Naive thymus-derived CD4-positive, alpha-beta T cell (primary cell): ENCODE measurements at regions not wholly inside any gene's neighbourhood (a gene's known extent, or its start where the extent isn't known, plus 50 kb on each side); places are given as distances from the start of the nearest gene placed in this dataset.

Source experiments
- ATAC-seq: fragments of 150-1000 bp; cut with Tn5 transposase; 2 replicates; pipeline ENCODE4 v1.10.0; 2021; ENCODE audit warnings: mild to moderate bottlenecking, moderate library complexity
- CTCF ChIA-PET: fragments of 350-600 bp; sonication (Branson Sonifier 250); formaldehyde crosslinking; loops from one replicate; lab custom pipeline; 2021; ENCODE audit warnings: antibody characterized with exemption; lab: Charles Lee
- POLR2A ChIA-PET: fragments of 350-600 bp; sonication (Branson Sonifier 250); formaldehyde crosslinking; loops from one replicate; lab custom pipeline; 2021; ENCODE audit warnings: antibody characterized with exemption, inconsistent platforms; lab: Charles Lee
- DNase-seq, 9 donors: peaks; one replicate each; pipeline versions ENCODE4 v3.0.0 to v3.0.0-alpha.2; 2020 to 2022; ENCODE audit warnings: mixed read lengths in 1 of 9
- H3K27ac ChIP-seq: one replicate; pipeline ENCODE4 v1.7.0; 2013; ENCODE audit warnings: mild to moderate bottlenecking, low read depth, low read length, moderate library complexity
- H3K27me3 ChIP-seq, 2 donors: one replicate each; pipeline ENCODE4 v1.7.0; 2013; ENCODE audit warnings: low read length in 2 of 2, mild to moderate bottlenecking in 2 of 2, moderate library complexity in 2 of 2; ENCODE audit not compliant: control insufficient read depth in 2 of 2, insufficient read depth in 2 of 2
- H3K36me3 ChIP-seq, 3 experiments: 1 replicate in 2 of 3; 2 replicates in 1 of 3; pipeline ENCODE4 v1.7.0; 2013; ENCODE audit warnings: low read length in 3 of 3, mild to moderate bottlenecking in 3 of 3, moderate library complexity in 1 of 3; ENCODE audit not compliant: insufficient read depth in 3 of 3, control insufficient read depth in 2 of 3
- H3K4me1 ChIP-seq, 2 donors: one replicate each; pipeline ENCODE4 v1.7.0; 2013; ENCODE audit warnings: low read length in 2 of 2, mild to moderate bottlenecking in 2 of 2, moderate library complexity in 1 of 2; ENCODE audit not compliant: control insufficient read depth in 2 of 2, insufficient read depth in 2 of 2
- H3K4me3 ChIP-seq: 2 replicates; pipeline ENCODE4 v1.7.0; 2013; ENCODE audit warnings: mild to moderate bottlenecking, low read length
- H3K9me3 ChIP-seq, 3 experiments: 1 replicate in 2 of 3; 2 replicates in 1 of 3; pipeline ENCODE4 v1.7.0; 2013; ENCODE audit warnings: low read length in 3 of 3; ENCODE audit not compliant: control insufficient read depth in 2 of 3
- H3K27ac Mint-ChIP-seq, 9 donors: one replicate each; pipeline ENCODE4 v1.8.0; 2020 to 2022; ENCODE audit warnings: mixed read lengths in 9 of 9, mild to moderate bottlenecking in 8 of 9, moderate library complexity in 5 of 9, inconsistent platforms in 2 of 9
- H3K27me3 Mint-ChIP-seq, 5 donors: one replicate each; pipeline ENCODE4 v1.8.0; 2021 to 2022; ENCODE audit warnings: mixed read lengths in 5 of 5, mild to moderate bottlenecking in 1 of 5
- H3K36me3 Mint-ChIP-seq, 5 donors: one replicate each; pipeline ENCODE4 v1.8.0; 2020 to 2022; ENCODE audit warnings: mixed read lengths in 5 of 5, mild to moderate bottlenecking in 3 of 5, inconsistent platforms in 1 of 5
- H3K4me1 Mint-ChIP-seq, 7 donors: one replicate each; pipeline ENCODE4 v1.8.0; 2020 to 2022; ENCODE audit warnings: mixed read lengths in 7 of 7, mild to moderate bottlenecking in 3 of 7, inconsistent platforms in 1 of 7
- H3K4me3 Mint-ChIP-seq, 10 donors: one replicate each; pipeline ENCODE4 v1.8.0; 2020 to 2022; ENCODE audit warnings: mild to moderate bottlenecking in 10 of 10, mixed read lengths in 10 of 10, moderate library complexity in 6 of 10, inconsistent platforms in 2 of 10
- H3K9me3 Mint-ChIP-seq, 11 donors: one replicate each; pipeline ENCODE4 v1.8.0; 2020 to 2022; ENCODE audit warnings: mixed read lengths in 11 of 11, mild to moderate bottlenecking in 4 of 11, inconsistent platforms in 1 of 11, moderate library complexity in 1 of 11
- intact Hi-C, 2 donors: fragments of 100-400 bp; cut with micrococcal nuclease; formaldehyde crosslinking; loops; one replicate each; pipeline ENCODE4 v1.15.1; 2023

- no peaks in the 10 kb centered on the region for H3K36me3 ChIP-seq
- ChIA-PET POLR2A (no interaction called here), CTCF (no interaction called here)
- H3K27ac ChIP-seq: no peak overlapping the region
- Mint-ChIP-seq H3K27me3 (no peaks in the 10 kb centered on the region), H3K4me1 (no peaks in the 10 kb centered on the region), H3K9me3 (peaks cover 0 to 16% (median 3%) of the 10 kb centered on the region in 11 donors), H3K27ac (no peak overlapping the region), H3K4me3 (no peak overlapping the region), H3K36me3 (no peaks in the 10 kb centered on the region)
- ATAC-seq (no peak), DNase-seq (no peak)
- H3K4me3 ChIP-seq: no peak overlapping the region
- H3K9me3 ChIP-seq: no peaks in the 10 kb centered on the region
- intact Hi-C loops: no loop called here
- H3K27me3 ChIP-seq: no peaks in the 10 kb centered on the region
- no peaks in the 10 kb centered on the region for H3K4me1 ChIP-seq
Observed at GRCh38 chr3:103711670-103712069, 1276.9 kb downstream of the ZPLD1 start.

DNA sequence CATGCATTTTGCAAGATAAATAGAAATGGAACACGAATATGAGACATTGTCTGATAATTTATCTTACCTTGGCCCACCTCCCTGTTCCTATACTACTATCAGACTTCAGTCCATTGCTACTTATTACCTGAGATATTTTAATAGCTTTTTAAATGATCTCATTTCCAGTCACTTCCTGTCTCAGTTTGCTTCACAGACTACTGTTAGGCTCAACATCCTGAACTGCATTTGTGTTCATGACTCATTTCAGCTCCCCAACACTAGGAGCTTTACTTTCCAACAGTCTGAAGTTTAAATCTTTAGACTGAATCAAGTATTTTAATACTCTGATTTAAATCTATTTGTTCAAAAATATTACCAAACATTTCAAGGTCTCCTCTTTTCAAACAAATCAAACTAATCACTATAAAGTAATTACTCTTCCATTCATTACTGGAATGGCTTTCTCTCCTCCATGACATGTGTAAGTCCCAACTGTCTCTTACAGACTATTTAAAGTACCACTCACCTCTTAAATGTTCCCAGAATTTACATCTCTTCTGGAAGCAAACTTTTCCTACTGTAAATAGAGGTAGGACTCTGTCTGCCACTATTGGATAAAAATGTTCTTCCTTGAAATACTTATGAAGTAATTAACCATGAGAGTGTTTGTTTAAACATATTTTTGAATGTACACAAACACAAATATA lies 1277.6 kb downstream of the ZPLD1 start:
- no peaks in the 10 kb centered on the region for H3K9me3 ChIP-seq
- Mint-ChIP-seq H3K36me3 (no peaks in the 10 kb centered on the region), H3K27me3 (no peaks in the 10 kb centered on the region), H3K4me1 (no peaks in the 10 kb centered on the region), H3K9me3 (peaks cover 0 to 16% (median 3%) of the 10 kb centered on the region in 11 donors), H3K4me3 (no peak overlapping the region), H3K27ac (no peak overlapping the region)
- no peak overlapping the region for H3K4me3 ChIP-seq
- H3K36me3 ChIP-seq: no peaks in the 10 kb centered on the region
- no peaks in the 10 kb centered on the region for H3K4me1 ChIP-seq
- CTCF ChIA-PET: no interaction called here
- intact Hi-C loops: no loop called here
- POLR2A ChIA-PET: no interaction called here
- DNase-seq (no peak), ATAC-seq (no peak)
- H3K27me3 ChIP-seq: no peaks in the 10 kb centered on the region
- H3K27ac ChIP-seq: no peak overlapping the region

DNA sequence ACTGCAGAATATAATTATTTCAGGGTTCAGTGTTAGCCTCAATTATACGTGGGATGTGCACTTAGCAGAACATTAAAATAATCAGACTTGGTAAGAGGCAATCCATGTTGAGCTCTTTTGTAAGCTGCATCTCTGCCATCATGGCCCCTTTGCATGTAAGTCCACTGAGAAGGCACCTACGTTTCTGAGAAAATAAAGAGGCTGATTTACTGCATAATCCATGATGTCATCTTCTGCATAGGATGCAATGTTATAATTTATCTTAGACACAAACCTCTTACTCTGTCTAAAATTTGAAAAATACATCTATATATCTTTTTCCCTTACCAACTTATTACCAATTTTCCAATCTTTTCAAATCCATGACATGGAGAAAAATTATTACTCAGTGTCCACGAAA lies 1294.7 kb downstream of the ZPLD1 start:
- no peak overlapping the region for H3K4me3 Mint-ChIP-seq
- peaks cover 0 to 6% (median 0%) of the 10 kb centered on the region in 11 donors for H3K9me3 Mint-ChIP-seq
- Histone ChIP-seq H3K27ac (no peak overlapping the region), H3K4me1 (no peaks in the 10 kb centered on the region), H3K9me3 (no peaks in the 10 kb centered on the region), H3K27me3 (no peaks in the 10 kb centered on the region), H3K36me3 (no peaks in the 10 kb centered on the region), H3K4me3 (no peak overlapping the region)
- no peaks in the 10 kb centered on the region for H3K4me1 Mint-ChIP-seq
- no peak for ATAC-seq
- H3K27me3 Mint-ChIP-seq: no peaks in the 10 kb centered on the region
- DNase-seq: no peak
- ChIA-PET POLR2A (no interaction called here), CTCF (no interaction called here)
- intact Hi-C loops: no loop called here
- no peaks in the 10 kb centered on the region for H3K36me3 Mint-ChIP-seq
- no peak overlapping the region for H3K27ac Mint-ChIP-seq

DNA sequence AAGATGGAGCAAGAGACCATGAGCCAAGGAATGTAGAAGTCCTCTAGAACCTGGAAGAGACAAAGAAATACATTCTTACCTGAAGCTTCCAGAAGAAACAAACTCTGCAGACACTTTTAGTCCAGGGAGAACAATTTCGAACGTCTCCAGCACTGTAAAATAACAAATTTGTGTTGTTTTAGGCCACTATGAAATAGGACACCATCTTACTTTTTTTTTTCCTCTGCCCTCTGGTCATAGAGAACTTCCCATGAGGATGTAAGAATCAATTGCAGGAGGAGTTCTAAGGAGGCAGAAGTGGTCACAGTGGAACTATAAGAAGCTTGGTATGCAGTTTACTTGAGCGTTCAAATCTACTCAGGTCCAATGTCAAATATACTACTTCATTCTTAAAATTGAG lies 1295.9 kb downstream of the ZPLD1 start:
- intact Hi-C loops: no loop called here
- Mint-ChIP-seq H3K36me3 (no peaks in the 10 kb centered on the region), H3K9me3 (peaks cover 0 to 6% (median 3%) of the 10 kb centered on the region in 11 donors)

DNA sequence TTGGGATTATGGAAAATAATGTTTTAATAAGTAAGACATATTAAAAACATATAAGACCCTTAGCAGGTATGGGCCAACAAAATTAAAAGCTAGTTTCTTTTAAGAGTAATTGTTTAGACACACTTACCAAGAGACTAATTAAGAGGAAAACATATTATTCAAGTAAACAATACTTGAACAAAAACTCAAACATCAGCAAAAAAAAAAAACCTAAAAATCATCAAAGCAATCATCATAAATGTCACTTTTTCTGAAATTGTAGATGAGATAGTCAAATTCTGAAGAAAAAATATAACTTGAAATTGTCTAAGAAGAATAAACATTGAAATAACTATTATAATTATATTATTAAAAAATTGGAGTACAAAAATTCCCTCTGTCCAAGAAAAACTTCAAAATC lies 1318.2 kb downstream of the ZPLD1 start:
- intact Hi-C loops: no loop called here
- CTCF ChIA-PET: no interaction called here
- H3K27ac Mint-ChIP-seq: no peak overlapping the region

More for the DNA sequence above, 1295.9 kb downstream of the ZPLD1 start:
- Mint-ChIP-seq H3K4me1 (no peaks in the 10 kb centered on the region), H3K4me3 (no peak overlapping the region), H3K27me3 (no peaks in the 10 kb centered on the region), H3K27ac (no peak overlapping the region)
- H3K4me1 ChIP-seq: no peaks in the 10 kb centered on the region
- H3K27me3 ChIP-seq: no peaks in the 10 kb centered on the region
- CTCF ChIA-PET: no interaction called here
- ATAC-seq (no peak), DNase-seq (no peak)
- H3K4me3 ChIP-seq: no peak overlapping the region
- H3K27ac ChIP-seq: no peak overlapping the region
- no peaks in the 10 kb centered on the region for H3K36me3 ChIP-seq
- no peaks in the 10 kb centered on the region for H3K9me3 ChIP-seq
- POLR2A ChIA-PET: no interaction called here

GRCh38 chr3:103767635-103768034 lies 1332.8 kb downstream of the ZPLD1 start:
- ATAC-seq: no peak
- H3K27ac Mint-ChIP-seq: no peak overlapping the region

More for the DNA sequence above, 1318.2 kb downstream of the ZPLD1 start:
- POLR2A ChIA-PET: no interaction called here
- Histone ChIP-seq H3K27ac (no peak overlapping the region), H3K4me1 (no peaks in the 10 kb centered on the region), H3K36me3 (no peaks in the 10 kb centered on the region), H3K9me3 (no peaks in the 10 kb centered on the region), H3K4me3 (no peak overlapping the region), H3K27me3 (no peaks in the 10 kb centered on the region)
- ATAC-seq (no peak), DNase-seq (no peak)
- peaks cover 0 to 7% (median 0%) of the 10 kb centered on the region in 11 donors for H3K9me3 Mint-ChIP-seq
- H3K4me3 Mint-ChIP-seq: no peak overlapping the region
- no peaks in the 10 kb centered on the region for H3K27me3 Mint-ChIP-seq
- no peaks in the 10 kb centered on the region for H3K36me3 Mint-ChIP-seq
- no peaks in the 10 kb centered on the region for H3K4me1 Mint-ChIP-seq

GRCh38 chr3:103785017-103785416 lies 1350.2 kb downstream of the ZPLD1 start:
- ATAC-seq: no peak
- Histone ChIP-seq H3K27ac (no peak overlapping the region), H3K9me3 (no peaks in the 10 kb centered on the region), H3K36me3 (no peaks in the 10 kb centered on the region), H3K4me1 (no peaks in the 10 kb centered on the region), H3K27me3 (no peaks in the 10 kb centered on the region), H3K4me3 (no peak overlapping the region)
- POLR2A ChIA-PET: no interaction called here
- CTCF ChIA-PET: no interaction called here
- no peak overlapping the region for H3K4me3 Mint-ChIP-seq
- intact Hi-C loops: no loop called here
- H3K27ac Mint-ChIP-seq: no peak overlapping the region
- DNase-seq: no peak
- H3K27me3 Mint-ChIP-seq: no peaks in the 10 kb centered on the region
- peaks cover 0 to 8% (median 0%) of the 10 kb centered on the region in 11 donors for H3K9me3 Mint-ChIP-seq
- no peaks in the 10 kb centered on the region for H3K36me3 Mint-ChIP-seq
- no peaks in the 10 kb centered on the region for H3K4me1 Mint-ChIP-seq

More at GRCh38 chr3:103767635-103768034, 1332.8 kb downstream of the ZPLD1 start:
- no peaks in the 10 kb centered on the region for H3K4me1 ChIP-seq
- H3K27me3 ChIP-seq: no peaks in the 10 kb centered on the region
- H3K36me3 Mint-ChIP-seq: no peaks in the 10 kb centered on the region
- no peak overlapping the region for H3K4me3 Mint-ChIP-seq
- POLR2A ChIA-PET: no interaction called here
- H3K27me3 Mint-ChIP-seq: no peaks in the 10 kb centered on the region
- H3K4me3 ChIP-seq: no peak overlapping the region
- no peak overlapping the region for H3K27ac ChIP-seq
- H3K9me3 Mint-ChIP-seq: peaks cover 0 to 24% (median 2%) of the 10 kb centered on the region in 11 donors
- no peaks in the 10 kb centered on the region for H3K36me3 ChIP-seq
- intact Hi-C loops: no loop called here
- no peak for DNase-seq
- CTCF ChIA-PET: no interaction called here
- H3K9me3 ChIP-seq: peaks cover 0 to under 1% (median 0%) of the 10 kb centered on the region in 3 experiments
- no peaks in the 10 kb centered on the region for H3K4me1 Mint-ChIP-seq
